GM12864 (cell line): ENCODE measurements at regions not wholly inside any gene's neighbourhood (a gene's known extent, or its start where the extent isn't known, plus 50 kb on each side); places are given as distances from the start of the nearest gene placed in this dataset.
"Not testable (repeated sequence)": the region's sequence is repeated elsewhere in the genome, so short reads cannot be mapped to it uniquely, and the experiment has no call there.

Experiments
- DNase-seq: peaks from one replicate; pipeline ENCODE4 v3.0.0-alpha.2; 2011; ENCODE audit warnings: low read depth
- H3K4me3 ChIP-seq: 2 replicates; pipeline ENCODE4 v1.5.1; 2011; ENCODE audit warnings: mild to moderate bottlenecking, low read depth, low read length, control low read depth
- CTCF ChIP-seq: IDR thresholded peaks from 2 replicates; pipeline ENCODE4 v1.5.1; 2011; ENCODE audit warnings: low read depth, mild to moderate bottlenecking, moderate library complexity, low read length, control low read depth, inconsistent platforms; ENCODE audit errors: missing control alignments

DNA sequence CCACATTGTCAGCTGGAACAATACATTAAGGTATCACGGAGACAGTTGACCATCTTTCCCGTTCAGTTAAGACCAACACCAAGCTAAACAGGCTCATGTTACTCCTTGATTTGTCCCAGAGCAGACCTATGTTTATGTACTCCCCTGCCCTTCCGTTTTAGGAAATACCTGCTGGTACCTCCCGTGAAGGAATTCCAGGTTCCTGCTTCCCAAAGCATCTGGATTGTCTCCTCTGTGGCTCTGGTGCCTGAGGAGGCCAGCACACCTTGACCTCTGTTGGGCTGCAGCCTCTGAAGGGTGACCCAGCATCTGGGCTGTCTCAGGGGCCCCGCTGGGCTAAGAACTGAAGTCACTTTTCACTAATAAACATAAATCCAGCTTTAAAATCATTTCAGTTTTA lies 647.8 kb upstream of the MARCKS start:
- H3K4me3 ChIP-seq = no peak overlapping the region
- no peak for TF ChIP-seq CTCF
- DNase-seq = no peak

GRCh38 chr6:113211170-113211569 lies 646.0 kb upstream of the MARCKS start:
- no peak for DNase-seq
- H3K4me3 ChIP-seq = no peak overlapping the region
- no peak for TF ChIP-seq CTCF

- TF ChIP-seq CTCF = no peak
- DNase-seq = no peak
- no peak overlapping the region for H3K4me3 ChIP-seq
These were observed 637.4 kb upstream of the MARCKS start for GRCh38 chr6:113219783-113220182.

DNA sequence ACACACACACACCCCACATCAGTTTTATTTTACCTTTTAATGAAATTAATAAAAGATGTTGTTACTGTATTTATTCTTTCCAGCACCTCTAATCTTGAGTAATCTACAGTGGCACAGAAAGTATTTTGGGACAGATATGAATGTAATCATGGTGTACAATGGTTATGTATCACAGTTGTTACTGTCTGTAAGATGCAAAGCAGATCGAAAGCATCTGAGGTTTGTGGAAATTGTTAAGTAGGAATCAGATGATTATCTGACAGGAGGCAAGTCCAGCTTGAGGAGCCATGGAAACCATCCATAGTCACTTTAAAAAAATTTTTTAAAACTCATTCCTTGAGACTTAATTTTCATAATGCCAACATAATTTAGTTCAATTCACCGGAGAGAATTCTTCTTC lies 636.3 kb upstream of the MARCKS start:
- DNase-seq = no peak
- no peak for TF ChIP-seq CTCF
- H3K4me3 ChIP-seq = no peak overlapping the region

GRCh38 chr6:113221850-113222249 lies 635.3 kb upstream of the MARCKS start:
- TF ChIP-seq CTCF = no peak
- H3K4me3 ChIP-seq = no peak overlapping the region
- DNase-seq = no peak

DNA sequence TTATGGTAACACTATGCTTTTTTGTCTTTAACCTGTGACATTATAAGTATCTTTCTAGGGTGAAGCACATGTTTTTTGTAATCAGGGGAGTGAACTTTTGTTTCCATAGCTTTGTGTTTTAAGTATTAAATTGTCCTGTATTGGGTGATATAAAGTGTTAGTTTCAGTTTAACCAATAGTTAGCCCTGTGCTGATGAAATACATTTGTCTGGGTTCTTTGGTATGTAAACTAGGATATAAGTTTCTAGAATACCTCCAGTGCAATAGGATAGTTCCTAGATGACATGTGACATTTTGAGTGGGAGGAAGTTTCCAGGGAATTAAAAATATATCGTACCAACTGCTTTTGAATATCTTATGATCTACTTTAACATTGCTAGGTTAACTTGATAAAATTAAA lies 611.0 kb upstream of the MARCKS start:
- no peak for TF ChIP-seq CTCF
- no peak for DNase-seq
- H3K4me3 ChIP-seq = no peak overlapping the region

DNA sequence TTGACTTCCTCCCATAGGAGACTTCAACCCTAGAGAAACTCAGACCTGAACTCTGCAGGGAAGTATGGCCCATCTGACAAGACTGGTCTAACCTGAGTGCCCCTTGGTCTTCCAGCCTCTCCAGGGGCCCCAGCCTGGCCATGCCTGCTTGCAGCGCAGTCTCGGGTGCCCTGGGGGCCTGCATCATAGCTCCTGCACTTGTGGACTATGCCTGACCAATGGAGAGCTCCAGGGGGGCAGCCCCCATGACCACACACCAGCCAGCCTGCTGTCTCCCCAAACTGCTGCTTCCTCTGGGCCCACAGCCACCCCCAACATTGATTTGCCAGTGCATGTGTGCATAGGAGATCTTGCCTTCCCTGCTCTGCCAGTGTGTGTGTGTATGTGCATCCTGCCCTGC lies 608.6 kb upstream of the MARCKS start:
- DNase-seq = no peak
- no peak overlapping the region for H3K4me3 ChIP-seq
- TF ChIP-seq CTCF = no peak

DNA sequence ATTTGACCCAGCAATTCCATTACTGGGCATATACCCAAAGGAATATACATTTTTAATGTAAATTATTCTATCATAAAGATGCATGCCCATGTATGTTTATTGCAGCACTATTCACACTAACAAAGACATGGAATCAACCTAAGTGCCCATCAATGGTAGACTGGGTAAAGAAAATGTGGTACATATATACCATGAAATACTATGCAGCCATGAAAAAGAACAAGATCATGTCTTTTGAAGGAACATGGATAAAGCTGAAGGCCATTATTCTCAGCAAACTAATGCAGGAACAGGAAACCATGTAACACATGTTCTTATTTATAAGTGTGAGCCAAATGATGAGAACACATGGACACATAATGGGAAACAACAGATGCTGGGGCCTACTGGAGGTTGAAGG lies 603.0 kb upstream of the MARCKS start:
- DNase-seq, H3K4me3 ChIP-seq: not testable (repeated sequence)
